GM23248 (cell line): ENCODE measurements at regions not wholly inside any gene's neighbourhood (a gene's known extent, or its start where the extent isn't known, plus 50 kb on each side); places are given as distances from the start of the nearest gene placed in this dataset.
"Not testable (repeated sequence)": the region's sequence is repeated elsewhere in the genome, so short reads cannot be mapped to it uniquely, and the experiment has no call there.

Source experiments
- EZH2 ChIP-seq: fragments of 200-600 bp; sonication (generic); IDR thresholded peaks from 2 replicates; pipeline ENCODE4 v1.6.1; 2018; ENCODE audit warnings: antibody characterized with exemption, mild to moderate bottlenecking; ENCODE audit not compliant: insufficient read depth, poor library complexity, severe bottlenecking
- EZH2phosphoT487 ChIP-seq: fragments of 200-600 bp; sonication (generic); IDR thresholded peaks from 2 replicates; pipeline ENCODE4 v1.6.1; 2018; ENCODE audit warnings: antibody characterized with exemption, moderate library complexity, mild to moderate bottlenecking, low read depth; ENCODE audit not compliant: insufficient read depth

DNA sequence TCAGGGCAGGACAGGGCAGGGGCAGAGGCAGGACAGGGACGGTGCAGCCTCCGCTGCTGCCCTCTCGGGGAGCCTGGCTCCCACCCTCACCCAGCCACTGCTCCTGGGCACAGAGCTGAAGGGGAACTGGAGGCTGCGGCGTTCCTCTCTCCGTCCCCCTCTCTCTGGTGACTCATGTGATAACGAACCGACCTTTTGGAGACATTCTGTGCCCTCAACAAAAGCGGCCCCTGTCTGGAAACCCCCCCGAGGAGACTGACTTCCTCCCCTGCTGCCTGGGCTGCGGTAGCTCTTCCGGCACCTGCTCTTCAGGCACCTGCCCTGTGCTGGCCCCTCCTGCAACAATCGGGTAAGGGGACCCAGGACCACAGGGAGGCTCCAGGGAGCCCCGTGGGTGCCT, 5419.6 kb upstream of the TPTE start:
- TF ChIP-seq EZH2, EZH2phosphoT487: not testable (repeated sequence)
